DMS79 treated with DMSO at 0.1 percent for 48 hours (cell line): ENCODE measurements at regions not wholly inside any gene's neighbourhood (a gene's known extent, or its start where the extent isn't known, plus 50 kb on each side); places are given as distances from the start of the nearest gene placed in this dataset.
A peak's percentile ranks its signal among the peaks of the same experiment; 100 is the strongest.

ENCODE experiments used
- DNase-seq: peaks from one replicate; lab custom pipeline; 2025; lab: John Stamatoyannopoulos, UW

DNA sequence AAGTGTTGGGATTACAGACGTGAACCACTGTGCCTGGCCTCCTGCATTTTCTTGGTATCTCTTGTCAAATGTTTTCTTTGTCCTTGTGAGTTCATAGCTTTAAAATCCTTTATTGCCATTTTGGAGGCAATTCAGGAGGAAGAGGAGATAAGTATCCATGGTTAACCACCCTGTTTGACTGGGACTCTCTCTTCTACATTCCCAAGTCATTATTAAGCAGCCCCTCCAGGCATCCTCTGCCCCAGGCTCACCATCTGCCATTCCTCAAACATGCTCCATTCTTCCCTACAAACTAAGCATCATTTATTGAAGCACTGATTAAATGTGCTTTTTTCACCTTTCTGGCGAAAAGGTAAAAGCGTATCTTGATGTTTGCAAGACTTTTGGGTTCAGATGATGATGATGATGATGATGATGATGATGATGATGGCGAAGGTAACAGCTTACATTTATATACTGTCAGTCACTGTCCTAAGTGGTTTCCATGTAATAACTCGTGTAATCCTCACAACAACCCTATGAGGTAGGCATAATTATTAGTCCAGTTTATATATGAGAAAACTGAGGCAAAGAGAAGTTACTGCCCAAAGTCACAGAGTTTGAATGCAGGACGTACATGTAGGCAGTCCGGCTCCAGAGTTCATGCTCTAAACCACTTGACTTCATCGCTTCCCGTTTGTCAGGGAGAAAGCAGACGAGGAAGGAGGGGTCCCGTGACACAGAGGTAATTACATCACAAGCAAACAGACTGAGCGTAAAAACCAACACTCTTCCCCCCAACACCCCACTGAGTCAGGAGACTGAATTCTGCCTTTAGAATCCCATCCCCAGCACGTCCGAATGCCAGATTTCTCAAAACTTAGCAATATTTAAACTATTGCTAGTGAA, 69.7 kb upstream of the ACKR3 start:
- no peak for DNase-seq

DNA sequence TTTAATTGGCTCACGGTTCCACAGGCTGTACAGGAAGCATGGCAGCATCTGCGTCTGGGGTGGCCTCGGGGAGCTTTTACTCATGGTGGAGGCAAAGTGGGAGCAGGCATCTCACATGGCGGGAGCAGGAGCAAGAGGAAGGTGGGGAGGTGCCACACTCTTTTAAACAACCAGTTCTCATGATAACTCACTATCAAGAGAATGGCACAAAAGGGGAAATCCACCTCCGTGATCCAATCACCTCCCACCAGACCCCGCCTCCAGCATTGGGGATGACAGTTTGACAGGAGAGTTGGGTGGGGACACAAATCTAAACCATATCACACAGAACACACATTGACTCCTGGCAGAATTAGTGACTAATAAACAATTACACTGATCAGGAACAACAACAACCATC, 68.6 kb upstream of the ACKR3 start:
- DNase-seq, result no peak

DNA sequence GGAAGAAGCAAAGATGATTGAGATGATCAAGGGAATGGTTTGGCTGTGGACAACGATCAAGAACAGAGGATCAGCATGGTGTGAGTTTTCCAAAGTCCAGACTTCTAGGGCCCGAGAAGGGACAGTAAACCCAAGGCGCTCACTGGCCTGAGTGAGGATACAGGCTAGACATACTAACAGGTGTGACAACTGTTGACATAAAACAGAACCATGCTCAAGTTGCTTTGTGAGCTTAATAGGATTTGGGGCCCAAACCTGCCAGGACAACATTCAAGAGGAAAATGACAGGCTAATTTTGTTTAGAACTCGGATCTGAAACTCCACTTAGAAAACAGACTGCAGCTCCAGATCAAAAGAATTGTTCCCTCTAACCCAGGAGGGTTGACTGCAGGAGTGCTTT, 68.1 kb upstream of the ACKR3 start:
- no peak for DNase-seq

DNA sequence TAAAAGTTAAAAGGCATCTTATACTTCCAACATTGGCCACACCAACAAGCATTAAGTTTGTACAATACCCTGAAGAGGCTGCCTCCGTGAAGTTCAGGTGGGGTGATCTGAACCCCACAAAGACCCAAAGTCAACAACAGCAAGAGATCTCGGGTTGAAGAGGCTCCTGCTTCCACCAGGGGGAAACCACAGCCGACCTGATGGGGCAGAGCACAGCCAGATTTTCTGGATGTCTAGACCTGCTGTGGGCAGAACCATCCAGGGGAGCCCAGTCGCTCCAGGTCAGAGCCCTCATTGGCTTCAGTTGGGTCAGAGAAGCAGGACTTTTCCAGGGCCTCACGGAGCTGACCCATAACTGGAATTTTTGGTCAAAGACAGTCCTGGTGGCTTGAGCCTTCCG, 66.5 kb upstream of the ACKR3 start:
- DNase-seq, result no peak

DNA sequence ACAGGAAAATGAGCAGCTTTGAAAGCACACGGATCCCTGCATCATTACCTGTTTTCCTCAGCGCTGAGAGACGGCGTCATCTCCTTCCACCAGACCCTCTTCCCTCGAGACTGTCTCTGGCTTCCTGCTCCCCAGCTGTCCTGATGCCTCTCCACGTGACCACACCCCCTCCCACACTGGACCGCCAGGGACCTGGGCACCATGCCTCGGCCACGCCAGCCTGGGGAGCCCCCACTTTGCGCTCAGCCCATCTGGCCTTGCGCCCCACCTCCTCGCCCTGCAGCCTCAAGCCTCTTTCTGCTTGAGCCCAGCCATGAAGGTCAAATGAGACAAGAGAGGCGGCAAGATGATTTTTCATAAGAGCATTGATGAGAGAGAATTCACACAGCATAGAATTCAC, 66.0 kb upstream of the ACKR3 start:
- no peak for DNase-seq

DNA sequence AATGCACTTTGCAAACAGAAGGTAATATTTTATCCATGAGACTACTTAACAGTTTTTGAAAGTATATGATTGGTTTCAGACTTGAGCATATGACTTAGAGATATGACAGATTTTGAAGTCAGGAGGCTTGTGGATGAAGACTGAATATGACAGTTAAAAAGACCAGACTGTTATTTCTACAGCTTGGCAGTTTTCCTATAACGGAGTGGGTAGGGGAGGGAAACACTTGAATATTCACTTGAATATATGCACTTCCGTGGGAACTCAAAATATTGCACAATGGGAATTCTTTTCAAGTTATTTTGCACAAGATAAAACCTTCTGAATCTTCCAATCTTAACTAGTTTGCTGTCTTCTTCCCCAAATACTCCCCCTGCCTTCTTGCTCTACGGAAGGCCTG, 64.6 kb upstream of the ACKR3 start:
- DNase-seq, result no peak

DNA sequence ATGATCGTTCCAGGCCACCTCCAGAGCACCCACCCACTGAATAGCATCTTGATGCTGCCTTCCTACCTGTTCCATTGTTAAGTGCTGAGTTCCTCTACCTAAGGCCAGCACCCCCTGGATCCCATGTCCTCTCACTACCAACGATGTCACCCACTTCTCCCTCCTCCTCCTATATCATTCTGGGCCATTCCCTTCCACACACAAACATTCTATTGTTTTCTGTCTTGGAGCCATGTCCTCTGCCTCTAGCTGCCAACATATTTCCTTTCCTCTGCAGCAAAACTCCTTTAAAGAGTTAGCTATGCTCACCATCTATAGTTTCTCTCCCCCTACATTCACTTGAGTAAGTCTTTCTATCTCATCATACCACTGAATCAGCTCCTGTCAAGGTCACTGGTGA, 64.0 kb upstream of the ACKR3 start:
- DNase-seq, result no peak

DNA sequence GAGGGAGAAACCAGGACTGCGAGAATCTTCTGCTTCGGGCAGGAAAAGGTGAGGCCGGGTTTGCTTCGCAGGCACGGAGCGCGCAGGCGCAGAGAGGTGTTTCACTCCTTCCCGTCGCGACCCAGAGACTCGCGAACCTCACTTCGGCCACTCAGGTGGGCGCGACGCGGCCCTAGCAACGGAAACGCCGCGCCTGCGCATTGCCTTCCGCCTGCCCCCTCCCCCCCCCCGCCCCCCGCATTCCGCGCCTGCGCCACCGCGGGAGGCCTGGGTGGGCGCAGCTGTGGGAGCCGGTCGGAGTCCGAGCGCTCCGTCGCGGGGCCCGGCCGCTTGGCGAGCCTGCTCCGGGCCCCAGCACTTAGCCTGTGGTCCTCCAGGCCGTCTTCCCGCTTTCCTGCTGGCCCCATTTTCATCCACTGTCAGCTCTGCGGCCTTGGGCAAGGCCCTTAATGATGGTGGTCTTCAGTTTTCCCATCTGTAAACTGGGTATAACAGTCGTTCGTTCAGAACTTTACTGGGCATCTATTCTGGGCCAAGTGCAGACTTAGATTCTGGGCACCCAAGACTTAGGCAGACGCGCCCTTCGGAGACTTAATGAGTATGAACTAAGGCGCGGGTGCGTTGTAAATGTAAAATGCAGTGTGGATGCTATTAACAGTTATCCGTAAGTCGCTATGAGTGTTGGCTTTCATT, 62.1 kb upstream of the ACKR3 start:
- DNase-seq, result peak; percentile 70

DNA sequence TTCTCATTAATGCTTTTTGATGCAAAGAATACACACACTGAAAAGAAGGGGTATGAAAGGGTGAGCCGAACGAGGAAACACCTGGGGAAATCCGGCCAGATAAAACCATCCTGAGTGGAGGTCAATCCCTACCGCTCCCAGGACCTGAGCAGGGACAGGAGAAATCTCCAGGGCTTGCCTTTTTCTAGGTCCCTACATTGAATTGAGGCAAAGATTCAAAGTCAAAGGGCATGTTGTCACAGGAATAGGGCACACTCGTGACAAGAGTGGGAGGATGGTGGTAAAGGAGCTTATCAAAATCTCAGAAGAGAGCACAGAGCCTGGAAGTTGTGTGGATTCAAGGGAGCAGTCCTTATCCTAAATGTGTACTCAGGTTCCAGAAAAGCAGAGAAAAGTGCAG, 61.2 kb upstream of the ACKR3 start:
- DNase-seq, result no peak

DNA sequence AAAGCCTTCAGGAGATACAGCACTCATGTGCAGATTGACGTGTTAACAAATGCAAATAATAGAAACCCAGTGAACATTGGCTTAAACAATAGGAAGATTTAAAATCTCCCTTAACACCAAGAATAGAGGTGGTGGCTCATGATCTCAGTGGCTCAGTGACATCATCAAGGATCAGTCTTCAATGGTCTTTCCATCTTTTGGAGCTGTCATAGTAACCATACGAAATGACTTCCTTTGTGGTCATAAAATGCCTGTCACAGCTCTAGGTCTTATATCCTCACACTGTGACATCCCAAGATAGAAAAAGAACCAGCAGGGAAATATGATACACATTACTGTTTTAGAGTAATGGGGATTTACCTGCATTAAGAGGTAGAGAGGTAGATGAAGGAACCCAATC, 59.6 kb upstream of the ACKR3 start:
- DNase-seq, result no peak

DNA sequence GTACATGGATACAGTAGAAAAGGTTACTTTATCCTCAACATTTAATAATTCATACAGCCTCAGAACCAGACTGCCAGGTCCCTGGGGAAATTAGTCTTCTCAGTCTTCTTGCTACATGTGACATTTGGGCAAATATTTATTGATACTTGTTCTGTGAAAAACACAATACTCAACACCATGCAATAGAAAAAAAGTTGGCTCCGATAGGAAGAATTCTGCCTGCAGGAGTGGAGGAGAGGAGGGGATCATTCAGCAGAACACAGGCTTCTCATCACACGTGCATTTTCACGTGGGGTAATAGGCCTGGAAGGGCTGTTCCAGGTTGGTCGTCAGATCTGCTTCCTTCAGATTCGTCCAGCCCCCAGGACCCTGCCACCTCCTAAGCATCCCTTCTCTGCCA, 58.4 kb upstream of the ACKR3 start:
- no peak for DNase-seq

DNA sequence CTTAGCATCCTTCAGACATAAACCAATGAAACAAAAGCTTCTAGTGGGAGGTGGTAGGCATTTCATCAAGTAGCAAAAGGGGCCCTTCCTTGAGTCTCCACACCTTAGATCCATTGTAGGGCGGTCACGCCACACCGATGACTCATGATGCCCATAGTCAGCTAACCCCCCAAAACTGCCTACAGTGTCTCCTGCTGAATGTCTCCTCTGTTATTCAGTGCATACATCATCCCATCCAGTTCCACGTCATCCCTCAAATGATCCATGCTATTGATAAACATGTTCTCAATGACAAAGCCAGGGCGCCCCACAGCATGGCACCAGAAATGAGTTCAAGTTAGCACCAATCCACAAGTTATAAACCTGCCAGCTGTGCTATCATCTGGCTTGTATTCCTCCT, 57.4 kb upstream of the ACKR3 start:
- no peak for DNase-seq

DNA sequence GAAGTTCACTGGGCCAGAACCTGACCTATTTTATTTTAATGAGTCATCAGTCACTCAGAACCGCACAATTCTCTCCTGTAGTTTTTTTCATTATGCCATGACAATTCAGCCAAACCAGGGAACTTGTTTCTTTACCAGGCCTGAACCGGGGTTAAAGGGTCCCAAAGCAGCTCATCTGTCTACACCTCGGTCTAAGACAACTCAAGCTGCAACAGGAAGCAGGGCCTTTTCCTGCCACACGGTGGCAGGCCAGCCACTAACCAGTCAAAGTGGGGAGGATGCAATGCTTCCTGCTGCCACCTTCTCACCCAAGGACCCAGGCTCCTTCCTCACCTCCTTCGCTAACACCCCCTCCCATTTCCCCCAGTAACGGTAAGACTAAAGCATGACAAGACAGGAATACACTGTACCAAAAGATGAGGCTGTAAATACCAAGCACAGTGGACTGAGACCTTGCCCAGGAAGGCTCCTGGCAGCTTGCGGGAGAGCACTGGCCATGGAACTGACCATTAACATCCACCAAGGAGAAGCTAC, 56.7 kb upstream of the ACKR3 start:
- DNase-seq, result no peak

DNA sequence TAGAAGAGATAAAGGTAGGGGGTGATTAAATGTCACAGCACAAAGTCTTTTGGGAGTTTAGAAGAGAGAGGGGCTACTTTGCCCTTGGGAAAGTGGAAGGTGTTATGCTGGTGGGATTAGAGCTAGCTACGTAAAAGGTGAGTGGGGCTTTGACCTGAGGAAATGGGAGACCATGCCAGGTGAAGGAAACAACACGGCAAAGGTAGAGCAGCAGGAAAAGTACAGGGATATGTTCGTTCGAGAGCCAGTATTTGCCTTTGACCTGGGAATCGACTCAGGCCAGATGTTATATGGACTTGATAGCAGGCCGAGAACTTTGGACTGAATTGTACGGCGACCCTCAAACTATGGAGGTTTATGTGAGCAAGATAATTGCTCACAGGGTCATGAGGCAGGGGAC, 55.7 kb upstream of the ACKR3 start:
- DNase-seq, result no peak

DNA sequence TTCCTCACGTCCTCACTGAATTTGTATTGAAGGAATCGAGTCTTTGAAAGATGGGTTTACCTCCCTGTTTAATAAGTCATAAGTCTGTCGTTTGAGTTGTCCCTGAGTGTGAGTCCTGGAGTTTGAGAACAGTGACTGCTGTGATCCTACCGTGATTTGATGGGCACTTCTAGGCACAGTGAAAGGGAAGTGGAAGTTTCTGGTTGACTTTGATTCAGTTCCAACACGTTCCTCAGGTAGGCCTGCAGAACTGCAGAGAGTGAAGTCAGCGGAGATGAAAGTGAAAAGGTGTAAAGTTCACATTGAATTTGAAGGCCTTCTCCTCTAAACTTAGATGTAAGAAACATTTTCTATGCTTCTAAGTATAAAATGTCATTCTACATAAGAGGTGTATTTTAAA, 52.9 kb upstream of the ACKR3 start:
- no peak for DNase-seq

DNA sequence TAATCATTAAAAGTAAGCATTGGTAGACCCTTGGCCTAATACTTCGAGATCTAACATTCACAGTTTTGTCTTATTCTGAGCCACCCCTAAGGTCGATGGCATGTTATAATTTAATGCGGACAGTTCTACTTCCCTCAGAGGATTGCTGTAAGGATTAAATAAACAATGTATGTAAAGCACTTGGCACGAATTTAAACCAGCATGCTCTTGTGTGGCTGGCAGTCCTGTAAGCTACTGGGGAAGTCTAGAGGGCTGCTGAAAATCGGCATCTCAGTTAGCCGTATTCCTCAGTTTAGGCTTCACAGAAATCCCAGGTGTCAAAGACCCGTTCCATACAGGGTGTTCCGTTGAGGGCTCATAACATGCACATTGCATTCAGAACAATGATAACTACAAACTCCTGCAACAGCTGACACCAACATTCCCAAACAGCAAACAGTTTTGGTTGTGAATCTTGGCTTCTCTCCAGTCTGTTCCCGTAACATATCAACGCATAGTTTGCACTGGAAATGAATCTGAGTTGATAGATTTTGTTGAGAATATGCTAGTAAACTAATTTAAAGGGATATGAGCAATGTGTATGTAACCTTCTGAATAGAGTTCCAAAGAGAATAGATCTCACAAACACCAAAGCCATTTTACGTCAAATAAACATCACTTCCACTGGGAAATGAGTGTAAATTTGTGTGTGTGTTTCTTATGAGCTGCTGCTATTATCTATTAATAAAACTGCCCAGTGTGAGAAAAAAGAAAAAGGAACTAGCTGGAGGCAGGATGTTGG, 52.2 kb upstream of the ACKR3 start:
- no peak for DNase-seq
